HL-60 (cell line): ENCODE measurements at regions not wholly inside any gene's neighbourhood (a gene's known extent, or its start where the extent isn't known, plus 50 kb on each side); places are given as distances from the start of the nearest gene placed in this dataset.

Experiments used
- DNase-seq, 2 experiments: peaks; one replicate each; pipeline ENCODE4 v3.0.0-alpha.2; 2010 to 2020; ENCODE audit warnings: low read depth in 1 of 2, low spot score in 1 of 2
- H3K27ac ChIP-seq: fragments of 250-450 bp; sonication (Bioruptor Pico); replicated peaks from 2 replicates; pipeline ENCODE4 v1.5.1; 2020; ENCODE audit warnings: mild to moderate bottlenecking, moderate library complexity
- H3K27me3 ChIP-seq: fragments of 250-450 bp; sonication (Bioruptor Pico); 2 replicates; pipeline ENCODE4 v1.5.1; 2021; ENCODE audit warnings: mild to moderate bottlenecking, moderate library complexity; ENCODE audit not compliant: insufficient read depth, poor library complexity, severe bottlenecking
- H3K4me3 ChIP-seq: replicated peaks from 2 replicates; pipeline ENCODE4 v1.5.1; 2011; ENCODE audit warnings: mild to moderate bottlenecking, control low read depth, low read length; ENCODE audit not compliant: insufficient read depth
- CTCF ChIP-seq: IDR thresholded peaks from one replicate; pipeline ENCODE4 v1.5.1; 2011; ENCODE audit warnings: low read length, control low read depth, inconsistent platforms; ENCODE audit not compliant: insufficient read depth
- GABPA ChIP-seq: IDR thresholded peaks from 2 replicates; pipeline ENCODE4 v1.6.1; 2012; ENCODE audit warnings: low read depth
- POLR2AphosphoS5 ChIP-seq: IDR thresholded peaks from 2 replicates; pipeline ENCODE4 v1.6.1; 2012; ENCODE audit warnings: low read depth
- REST ChIP-seq: IDR thresholded peaks from 2 replicates; pipeline ENCODE4 v1.6.1; 2012; ENCODE audit warnings: low read depth; ENCODE audit not compliant: insufficient replicate concordance
- SPI1 ChIP-seq: IDR thresholded peaks from 2 replicates; pipeline ENCODE4 v1.6.1; 2012; ENCODE audit warnings: low read depth, mild to moderate bottlenecking, borderline replicate concordance

- no peak overlapping the region for H3K4me3 ChIP-seq
- DNase-seq, result no peak
- peaks cover 12% of the 10 kb centered on the region for H3K27me3 ChIP-seq
- no peak overlapping the region for H3K27ac ChIP-seq
- TF ChIP-seq SPI1 (no peak), REST (no peak), CTCF (no peak), GABPA (no peak), POLR2AphosphoS5 (no peak)
Measured at GRCh38 chr2:149885946-149886345, 298.4 kb upstream of the MMADHC start.

GRCh38 chr2:149885468-149885867, 297.9 kb upstream of the MMADHC start:
- Histone ChIP-seq H3K4me3 (no peak overlapping the region), H3K27ac (no peak overlapping the region), H3K27me3 (peaks cover 10% of the 10 kb centered on the region)
- no peak for DNase-seq
- no peak for TF ChIP-seq SPI1
- no peak for TF ChIP-seq POLR2AphosphoS5
- TF ChIP-seq REST, result no peak
- no peak for TF ChIP-seq CTCF
- no peak for TF ChIP-seq GABPA

GRCh38 chr2:149884871-149885270, 297.3 kb upstream of the MMADHC start:
- Histone ChIP-seq H3K27ac (no peak overlapping the region), H3K4me3 (no peak overlapping the region), H3K27me3 (peaks cover 10% of the 10 kb centered on the region)
- TF ChIP-seq SPI1 (no peak), CTCF (no peak), GABPA (no peak), REST (no peak), POLR2AphosphoS5 (no peak)
- no peak for DNase-seq
